Cardiac fibroblast (primary cell): ENCODE measurements at regions not wholly inside any gene's neighbourhood (a gene's known extent, or its start where the extent isn't known, plus 50 kb on each side); places are given as distances from the start of the nearest gene placed in this dataset.

Experiments used
- DNase-seq, 2 donors: peaks; one replicate each; pipeline versions ENCODE4 v3.0.0 to v3.0.0-alpha.2; 2010; ENCODE audit warnings: low read depth in 2 of 2
- H3K4me3 ChIP-seq, 2 donors: replicated peaks in 1 of 2; 1 replicate in 1 of 2; 2 replicates in 1 of 2; pipeline ENCODE4 v1.5.1; 2011; ENCODE audit warnings: low read depth in 2 of 2, low read length in 2 of 2, mild to moderate bottlenecking in 2 of 2, moderate library complexity in 1 of 2
- CTCF ChIP-seq: IDR thresholded peaks from one replicate; pipeline ENCODE4 v1.5.1; 2011; ENCODE audit warnings: low read depth, mild to moderate bottlenecking, low read length, inconsistent platforms

DNA sequence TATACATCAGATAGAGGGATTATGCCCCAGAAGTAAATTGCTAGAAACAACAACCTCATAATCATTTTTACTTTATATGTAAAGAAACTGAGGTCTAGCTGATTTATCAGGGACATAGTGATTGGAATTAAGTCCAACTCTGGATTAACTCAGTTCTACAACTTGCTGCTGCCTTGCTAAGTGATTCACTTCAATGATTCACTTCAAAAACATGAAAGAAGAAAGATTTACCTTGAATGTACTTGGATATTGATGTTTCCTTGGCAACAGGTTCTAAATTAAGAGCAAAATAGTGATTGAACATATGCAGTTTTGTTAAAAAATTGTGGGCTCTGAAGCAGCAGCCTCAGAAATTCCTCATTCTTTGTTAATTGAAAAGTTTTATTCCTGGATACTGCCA lies 99.8 kb upstream of the H2AZ1 start:
- DNase-seq = peak in 1 of 2 donors; percentile 13
- no peak overlapping the region for H3K4me3 ChIP-seq
- no peak for TF ChIP-seq CTCF

DNA sequence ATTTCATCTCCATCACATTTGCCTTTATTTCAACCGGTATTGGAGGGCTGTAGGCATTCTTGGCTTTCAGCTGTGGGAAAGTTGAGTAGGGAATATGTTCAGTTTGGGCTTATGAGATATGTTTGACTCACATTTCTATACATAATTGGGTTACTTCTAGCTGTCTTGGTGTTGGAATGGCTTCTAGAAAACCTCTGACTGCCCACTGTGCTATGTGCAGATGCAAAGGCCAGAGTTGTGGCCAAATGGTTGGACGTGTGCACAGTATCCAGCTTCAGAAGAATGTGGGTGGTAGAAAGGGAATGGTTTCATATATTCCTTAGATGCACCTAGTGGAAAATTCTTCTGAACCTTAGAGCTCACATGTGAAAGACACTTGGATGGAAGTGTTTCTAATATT lies 92.6 kb upstream of the H2AZ1 start:
- DNase-seq = no peak
- H3K4me3 ChIP-seq = no peak overlapping the region
- TF ChIP-seq CTCF = no peak

GRCh38 chr4:100042235-100042634 lies 92.2 kb upstream of the H2AZ1 start:
- TF ChIP-seq CTCF = no peak
- no peak overlapping the region for H3K4me3 ChIP-seq
- DNase-seq = peak in 1 of 2 donors; percentile 27

DNA sequence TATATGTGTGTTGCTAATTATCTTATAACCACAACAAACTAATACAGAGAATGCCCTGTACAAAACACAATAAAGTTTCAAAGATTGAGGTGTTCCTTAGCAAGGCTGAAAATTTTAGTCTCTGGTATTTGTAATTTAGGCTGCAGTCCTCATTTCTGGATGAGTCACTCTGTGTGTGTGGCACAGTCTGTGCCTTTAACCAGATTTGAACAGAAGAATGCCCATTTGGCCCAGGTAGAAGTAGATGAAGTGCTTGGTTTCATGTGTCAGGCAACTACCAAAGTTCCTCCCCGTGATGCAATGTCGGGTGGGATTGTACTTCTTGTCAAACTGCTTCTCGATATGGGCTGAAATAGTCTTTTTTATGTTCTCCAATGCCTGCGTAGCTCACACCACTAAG lies 91.6 kb upstream of the H2AZ1 start:
- TF ChIP-seq CTCF = no peak
- DNase-seq = peak in 1 of 2 donors; percentile 5
- no peak overlapping the region for H3K4me3 ChIP-seq

- DNase-seq = no peak
- H3K4me3 ChIP-seq = no peak overlapping the region
- no peak for TF ChIP-seq CTCF
Measured at GRCh38 chr4:100034023-100034664, 84.1 kb upstream of the H2AZ1 start.

GRCh38 chr4:100026066-100026465 lies 76.0 kb upstream of the H2AZ1 start:
- no peak overlapping the region for H3K4me3 ChIP-seq
- no peak for TF ChIP-seq CTCF
- DNase-seq = no peak

DNA sequence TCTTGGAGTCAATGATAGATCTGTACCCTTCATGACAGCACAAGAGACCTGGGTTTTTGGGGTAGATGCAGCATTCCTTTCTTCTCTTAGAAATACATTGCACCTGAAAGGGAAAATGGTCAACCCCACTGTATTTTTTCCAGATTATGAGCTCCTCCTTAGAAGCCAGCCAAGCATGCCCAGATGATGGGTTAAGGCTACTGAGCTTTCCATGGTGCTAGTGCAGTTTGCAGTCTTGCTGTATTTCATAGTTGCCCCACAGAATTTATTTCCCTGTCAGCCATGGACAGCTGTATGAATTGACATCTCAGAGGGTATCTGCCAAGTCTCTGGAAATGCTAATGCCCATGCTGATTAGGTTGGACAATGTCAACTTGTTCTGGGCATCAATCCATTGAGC lies 73.7 kb upstream of the H2AZ1 start:
- DNase-seq = no peak
- no peak for TF ChIP-seq CTCF
- no peak overlapping the region for H3K4me3 ChIP-seq
